HG02759 (cell line): ENCODE measurements at regions not wholly inside any gene's neighbourhood (a gene's known extent, or its start where the extent isn't known, plus 50 kb on each side); places are given as distances from the start of the nearest gene placed in this dataset.

ENCODE experiments used
- ATAC-seq: cut with Tn5 transposase; IDR thresholded peaks from one replicate; pipeline ENCODE4 v1.9.1; 2021; ENCODE audit warnings: mild to moderate bottlenecking, moderate library complexity; ENCODE audit not compliant: unreplicated experiment

DNA sequence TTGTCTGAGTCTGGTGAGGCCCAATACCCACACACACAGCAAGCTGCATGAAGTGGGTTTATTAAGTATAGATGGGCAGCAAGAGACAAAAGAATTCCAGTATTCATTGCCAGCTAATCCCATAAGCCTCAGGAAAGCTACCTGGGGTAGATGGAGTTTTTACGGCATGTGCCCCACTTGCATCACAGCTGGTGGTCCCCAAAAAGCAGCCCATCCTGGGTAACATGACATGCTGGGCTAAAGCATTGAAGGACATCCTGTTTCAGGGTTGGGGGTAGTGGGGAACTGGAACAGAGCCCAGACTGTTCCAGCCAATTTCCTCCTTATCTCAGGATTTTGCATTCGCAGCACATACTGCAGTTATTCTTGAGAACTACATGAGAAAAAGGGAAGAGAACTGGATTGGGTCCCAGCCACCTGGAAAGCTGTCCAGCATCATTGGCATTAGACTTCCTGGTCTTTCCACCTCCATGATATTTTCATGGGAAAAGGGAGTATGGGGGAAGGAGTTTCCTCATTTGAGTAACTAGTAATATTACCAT is 240.1 kb upstream of the MMADHC start:
- no peak for ATAC-seq

DNA sequence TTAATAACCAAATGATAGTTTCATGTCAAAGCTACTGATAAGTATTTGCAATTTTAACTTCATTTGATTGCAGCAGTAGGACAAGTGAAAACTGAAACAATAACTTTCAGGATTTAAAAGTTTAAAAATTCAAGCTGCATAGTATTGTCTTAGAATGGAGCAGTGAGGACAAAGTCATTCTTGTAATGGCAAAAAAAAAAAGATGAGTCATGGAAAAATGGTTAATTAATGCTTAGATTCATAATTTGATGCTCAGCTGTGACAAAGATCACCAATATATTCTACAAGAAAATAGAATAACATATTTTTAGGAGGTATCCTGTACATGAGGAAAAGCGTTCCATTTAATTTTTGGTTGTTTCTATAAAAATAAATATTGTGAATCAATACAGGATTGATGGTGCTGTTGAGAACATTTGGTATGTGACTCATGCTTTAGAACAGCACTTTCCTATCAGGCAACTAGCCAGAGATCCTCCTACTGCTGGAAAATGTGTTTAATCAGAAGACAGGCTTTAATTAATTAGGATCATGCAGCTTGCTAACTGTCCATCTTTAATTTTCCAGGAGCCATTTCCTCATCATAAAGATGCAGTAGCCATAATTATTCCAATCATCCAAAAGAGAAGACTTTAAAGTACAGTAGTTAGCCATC is 239.0 kb upstream of the MMADHC start:
- ATAC-seq = no peak

DNA sequence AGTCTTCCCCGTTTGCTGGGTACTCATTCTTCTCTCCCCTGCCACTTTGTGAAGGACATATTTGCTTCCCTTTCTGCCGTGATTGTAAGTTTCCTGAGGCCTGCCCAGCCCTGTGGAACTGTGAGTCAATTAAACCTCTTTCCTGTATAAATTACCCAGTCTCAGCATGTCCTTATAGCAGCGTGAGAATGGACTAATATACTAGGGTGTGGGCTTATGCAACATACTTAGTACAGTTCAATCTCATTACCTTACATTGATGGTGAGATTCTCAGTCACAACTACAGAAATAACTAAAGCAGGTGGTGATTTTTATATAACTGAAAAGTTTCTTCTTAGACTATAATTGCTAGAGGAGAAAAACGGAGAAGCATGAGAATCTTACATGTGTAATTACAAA is 237.9 kb upstream of the MMADHC start:
- ATAC-seq = no peak

DNA sequence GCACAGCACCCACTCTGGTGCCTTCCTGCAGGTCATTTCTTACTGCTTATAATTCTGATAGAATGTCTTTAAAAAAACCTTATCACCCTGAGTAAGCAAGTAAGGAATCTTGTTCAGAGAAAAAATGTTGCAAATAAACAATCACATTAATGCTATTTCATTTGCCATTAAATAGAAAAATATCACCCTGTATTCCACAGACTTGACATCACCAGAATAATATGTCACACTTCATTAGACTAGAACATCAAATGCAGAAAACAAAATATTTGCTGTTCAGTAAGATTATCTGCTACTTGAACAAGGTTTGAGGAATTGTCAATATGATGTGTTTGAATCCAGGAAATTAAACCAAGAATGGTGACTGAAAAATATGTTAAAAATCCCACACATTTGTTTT is 236.6 kb upstream of the MMADHC start:
- no peak for ATAC-seq

DNA sequence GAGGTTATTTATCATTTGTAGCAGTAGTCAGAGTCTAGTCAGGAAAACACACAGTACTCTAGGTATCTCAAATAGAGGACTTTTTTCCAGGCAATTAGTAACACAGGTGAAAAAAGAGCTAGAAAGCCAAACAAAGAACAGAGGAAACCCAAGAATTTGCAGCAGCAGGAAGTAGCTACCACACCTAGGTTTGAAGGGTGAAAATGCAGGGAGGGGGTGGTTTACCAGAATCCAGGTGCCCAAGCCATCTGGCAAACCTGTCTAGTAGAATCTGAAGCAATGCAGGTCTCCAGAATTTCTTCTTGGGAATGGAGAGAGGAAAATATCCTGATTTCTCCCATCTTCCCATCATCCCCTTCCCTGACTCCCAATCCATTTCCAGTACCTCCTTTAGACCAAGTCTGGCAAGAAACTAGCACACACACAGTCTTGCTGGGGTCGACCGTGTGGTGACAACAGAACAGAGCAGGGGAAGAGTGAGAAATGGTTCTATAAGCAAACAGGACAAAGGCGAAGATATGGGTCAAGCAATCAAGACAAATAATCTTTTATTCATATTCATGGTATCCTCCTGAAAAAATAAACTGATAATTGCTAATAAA is 231.9 kb upstream of the MMADHC start:
- no peak for ATAC-seq

DNA sequence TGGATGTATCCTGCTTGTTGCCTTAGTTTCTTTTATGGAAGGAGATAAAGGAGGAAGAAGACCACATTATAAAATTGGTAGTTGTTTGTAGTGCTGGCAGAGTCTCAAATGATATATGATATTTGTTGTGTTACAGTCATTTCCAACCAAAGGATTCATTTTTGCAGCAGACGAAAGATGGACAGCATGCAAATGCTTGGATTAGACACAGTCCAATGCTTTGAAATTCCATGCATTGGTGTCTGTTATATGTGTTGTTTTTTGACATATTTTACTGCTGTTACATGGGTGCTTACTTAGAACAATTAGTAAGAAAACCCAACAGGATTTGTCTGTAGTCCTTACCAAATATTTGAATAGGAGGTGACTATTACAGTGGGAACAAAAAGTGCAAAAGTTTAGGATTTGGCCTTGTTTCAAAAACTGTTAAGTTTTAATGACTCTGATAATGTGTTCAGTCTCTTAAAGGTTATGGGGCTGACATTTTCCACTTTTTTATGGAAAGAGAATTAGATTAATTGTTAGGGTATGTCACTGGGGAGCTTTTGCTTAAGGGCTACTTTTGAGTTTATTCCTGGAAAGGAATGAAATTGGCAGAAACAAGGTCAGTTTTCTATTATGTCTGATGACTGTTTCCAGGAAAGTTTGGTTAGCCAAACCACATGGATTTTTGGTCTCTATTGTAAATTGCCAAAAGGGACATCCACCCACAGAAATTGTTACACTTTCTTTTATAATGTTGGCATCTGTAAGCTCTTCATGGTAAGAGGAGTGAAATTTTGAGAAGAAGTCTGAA is 229.4 kb upstream of the MMADHC start:
- no peak for ATAC-seq

DNA sequence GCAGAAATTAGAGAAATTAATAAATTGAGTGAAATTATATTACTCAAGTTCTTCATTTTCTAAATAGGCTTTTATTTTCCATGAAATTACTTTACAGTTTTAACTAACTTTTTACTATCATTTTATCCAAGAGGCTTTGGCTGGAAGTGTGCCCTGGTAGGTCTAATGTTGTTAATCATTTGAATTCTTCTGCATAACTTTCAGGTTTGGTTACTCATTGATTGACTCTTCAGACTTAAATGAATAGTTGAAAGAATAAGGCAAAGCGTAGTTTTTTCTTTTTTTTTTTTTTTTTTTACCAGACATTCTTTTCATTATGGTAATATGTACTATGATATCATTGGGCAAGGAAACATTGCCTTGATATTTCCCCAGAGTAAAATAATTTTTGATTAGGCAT is 228.4 kb upstream of the MMADHC start:
- no peak for ATAC-seq

DNA sequence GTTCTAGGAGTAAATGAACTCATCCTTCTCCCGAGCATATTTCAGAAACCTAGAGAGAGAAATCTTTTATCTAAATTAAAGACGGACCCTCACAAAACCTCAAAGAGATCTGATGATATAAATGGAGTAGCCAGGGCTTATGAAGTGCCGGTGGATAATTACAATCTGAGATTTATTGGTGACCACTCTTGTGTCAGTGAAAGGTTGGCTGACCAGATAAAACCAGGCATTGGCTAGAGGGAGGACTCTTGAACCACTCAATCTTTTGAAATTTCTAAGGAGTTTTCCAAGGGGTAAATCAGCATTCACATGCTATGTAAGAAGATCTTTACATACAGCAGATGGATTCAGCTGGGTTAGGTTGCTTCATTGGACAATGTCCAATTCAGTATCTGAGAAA is 227.3 kb upstream of the MMADHC start:
- no peak for ATAC-seq

DNA sequence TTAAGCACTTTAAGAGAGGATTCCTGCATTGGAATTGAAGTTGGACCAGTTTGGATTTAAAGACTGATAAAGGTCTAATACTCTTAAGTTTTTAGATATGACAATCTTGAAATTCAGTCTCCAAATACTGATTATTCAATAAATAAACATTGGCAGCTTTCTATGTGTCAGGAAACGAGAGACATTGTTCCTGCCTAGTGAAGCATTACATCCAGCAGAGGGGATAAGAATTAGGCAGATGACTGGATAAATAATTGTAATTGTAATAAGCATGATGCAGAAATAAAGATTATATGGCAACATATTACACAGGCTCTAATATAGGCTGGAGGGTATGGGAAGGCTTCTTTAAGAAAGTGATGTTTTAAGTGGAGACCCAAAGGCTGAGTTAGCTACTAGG is 226.5 kb upstream of the MMADHC start:
- no peak for ATAC-seq

DNA sequence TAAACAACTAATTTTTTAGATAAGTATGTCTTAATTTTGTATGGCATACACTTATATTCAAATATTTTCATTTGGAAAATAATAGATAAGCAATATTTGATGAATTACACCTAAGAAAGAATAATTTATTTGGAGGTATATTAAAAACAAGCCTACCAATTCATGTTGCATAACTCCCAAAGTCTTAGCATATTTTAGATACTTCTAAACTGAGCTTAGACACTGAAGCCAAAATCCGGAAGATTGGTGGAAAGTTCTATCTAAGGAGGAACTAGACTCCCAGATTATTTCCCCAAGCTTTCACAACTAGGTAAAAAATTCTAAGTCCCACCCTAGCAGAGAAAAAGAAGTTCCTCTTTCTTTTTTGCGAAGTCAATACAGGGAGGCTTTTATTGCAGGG is 221.0 kb upstream of the MMADHC start:
- no peak for ATAC-seq

DNA sequence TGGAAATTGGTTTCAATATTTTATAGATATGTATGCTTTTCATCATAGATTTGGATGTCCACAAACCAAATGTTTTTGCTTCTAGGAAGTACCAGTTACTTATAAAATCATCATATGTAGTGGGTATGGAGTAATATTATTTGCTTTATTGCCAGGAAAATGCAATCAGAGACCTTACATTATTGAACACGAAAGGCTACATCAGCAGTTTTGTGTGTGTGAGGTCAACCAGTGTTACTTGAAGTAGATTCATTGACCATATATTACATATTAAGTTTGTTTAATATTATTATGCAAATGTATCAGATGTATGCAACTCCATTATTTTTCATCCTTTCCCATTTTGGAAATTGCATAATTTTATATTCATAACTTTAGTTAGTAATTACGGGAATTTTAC is 219.1 kb upstream of the MMADHC start:
- ATAC-seq = no peak

DNA sequence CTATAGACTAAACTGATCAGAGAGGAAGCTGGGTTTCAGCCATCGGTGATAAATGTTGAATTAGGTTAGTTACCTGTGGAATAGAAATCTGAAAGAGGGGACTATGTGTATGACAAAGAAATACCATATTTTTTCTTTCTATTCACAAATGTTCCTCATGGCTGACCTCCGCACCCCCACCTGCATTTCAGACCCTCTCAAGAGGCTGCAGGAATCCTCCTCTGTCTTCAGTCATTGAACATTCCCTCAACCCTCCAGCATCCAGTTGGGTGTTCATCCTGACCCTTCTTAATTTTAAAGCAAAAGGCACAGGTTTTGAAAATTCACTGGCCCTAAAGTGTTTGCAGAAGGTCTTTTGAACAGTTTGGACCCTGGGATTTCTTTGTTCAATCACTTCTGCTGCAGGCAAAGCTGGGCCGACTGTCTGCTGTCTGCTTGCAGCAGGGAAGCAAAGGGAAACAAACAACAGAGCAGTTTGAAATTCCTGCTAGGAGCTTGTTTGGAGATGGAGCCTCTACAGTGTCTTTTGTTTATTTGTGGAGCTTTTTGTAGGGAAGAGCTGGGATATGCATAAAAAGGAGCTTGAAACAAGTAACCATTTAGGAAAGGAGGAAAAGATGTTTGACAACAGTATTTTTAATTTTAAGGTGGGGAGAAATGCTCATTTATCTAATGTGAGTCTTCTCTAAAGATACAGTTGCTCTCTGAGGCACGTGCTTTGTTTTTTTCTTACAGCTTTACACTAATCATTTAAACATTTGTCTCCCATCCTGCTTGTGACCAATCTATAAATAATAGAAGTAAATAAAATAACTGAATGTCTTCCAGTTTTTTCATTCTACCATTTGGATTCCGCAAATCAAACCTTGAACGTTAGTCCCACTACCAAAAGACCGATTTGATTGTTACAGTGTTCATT is 213.3 kb upstream of the MMADHC start:
- ATAC-seq = no peak

DNA sequence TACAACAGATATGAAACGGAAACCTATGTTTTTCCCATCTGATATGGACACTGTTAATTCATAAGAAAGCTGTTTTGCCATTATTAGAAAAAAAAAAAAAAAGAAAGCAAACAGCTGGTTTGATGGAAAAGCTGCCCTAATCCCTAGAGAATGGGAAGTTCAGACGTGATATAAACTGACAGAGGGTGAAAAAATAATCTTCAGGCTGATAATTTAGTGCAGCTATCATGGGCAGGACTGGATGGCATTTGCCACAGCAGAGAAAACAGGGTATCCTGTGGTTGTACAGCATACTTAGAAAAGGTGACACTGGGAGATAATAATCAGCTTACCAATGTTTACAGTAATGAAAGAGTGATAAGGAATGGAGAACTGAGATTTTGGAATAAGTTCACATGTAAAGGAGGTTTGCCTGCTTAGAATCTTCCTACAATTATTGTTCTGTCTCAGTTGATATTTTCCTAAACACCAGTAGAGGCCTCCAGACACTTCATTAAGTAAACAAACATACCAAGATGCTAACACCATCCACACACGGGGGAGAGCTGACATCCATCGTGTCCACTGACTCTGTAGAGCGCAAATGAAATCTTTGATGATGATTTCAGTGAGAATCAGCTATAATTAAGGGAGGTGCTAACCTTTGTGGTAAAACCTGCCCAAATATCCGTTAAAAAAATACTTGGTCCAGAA is 211.6 kb upstream of the MMADHC start:
- ATAC-seq = no peak

DNA sequence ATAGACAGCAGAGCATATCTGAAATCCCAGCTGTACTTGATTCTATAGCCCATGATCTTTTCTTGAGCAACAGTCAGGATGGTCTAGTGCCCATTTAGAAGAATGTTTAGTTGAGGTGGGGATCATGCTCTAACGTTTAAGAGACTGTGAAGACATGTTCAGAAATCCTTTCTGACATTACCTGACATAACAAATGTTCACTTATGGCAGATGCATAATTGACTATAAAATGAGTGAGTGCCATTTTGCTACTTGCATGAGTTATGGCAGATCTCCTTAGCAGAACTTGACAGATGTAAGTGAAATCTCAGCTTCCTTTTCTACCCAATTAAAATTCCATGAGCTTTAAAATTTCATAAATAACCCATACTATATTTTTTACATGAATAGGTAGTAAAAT is 209.5 kb upstream of the MMADHC start:
- no peak for ATAC-seq

DNA sequence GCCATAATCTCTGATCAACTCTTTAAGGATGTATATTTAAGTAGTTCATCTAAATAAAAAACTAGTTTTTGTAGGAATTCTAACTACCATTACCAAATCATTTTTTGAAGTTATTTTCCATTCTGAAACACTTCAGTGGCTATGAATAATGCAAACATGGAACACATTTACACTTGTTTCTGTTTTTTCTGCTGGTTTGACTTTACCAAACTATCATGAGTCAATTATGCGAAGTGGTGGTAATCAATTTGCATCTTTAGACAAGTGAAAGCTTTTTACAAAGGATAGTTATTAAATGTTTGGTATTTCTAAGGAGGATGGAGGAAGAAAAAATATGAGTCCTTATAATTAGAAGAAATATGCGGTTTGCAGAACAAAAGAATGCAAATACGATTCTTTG is 202.0 kb upstream of the MMADHC start:
- ATAC-seq = no peak

DNA sequence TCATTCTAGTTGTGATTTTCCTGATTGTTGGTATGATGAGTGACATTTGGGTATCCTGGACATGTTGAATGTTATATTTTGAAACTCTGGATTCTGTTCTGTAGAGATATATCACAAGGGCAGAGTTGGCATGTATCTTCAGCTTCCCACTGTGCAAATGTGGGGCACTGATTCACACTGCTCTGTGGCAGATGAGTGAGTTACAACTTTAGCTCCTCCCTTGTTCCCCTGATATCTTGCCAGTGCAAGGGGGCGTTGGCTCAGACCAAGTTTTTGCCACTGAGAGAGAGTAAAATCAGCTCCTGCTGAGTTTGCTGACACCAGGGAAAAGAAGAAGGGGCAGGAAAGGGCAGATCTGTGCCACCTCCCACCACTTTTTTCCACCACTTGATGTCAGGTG is 199.6 kb upstream of the MMADHC start:
- no peak for ATAC-seq

DNA sequence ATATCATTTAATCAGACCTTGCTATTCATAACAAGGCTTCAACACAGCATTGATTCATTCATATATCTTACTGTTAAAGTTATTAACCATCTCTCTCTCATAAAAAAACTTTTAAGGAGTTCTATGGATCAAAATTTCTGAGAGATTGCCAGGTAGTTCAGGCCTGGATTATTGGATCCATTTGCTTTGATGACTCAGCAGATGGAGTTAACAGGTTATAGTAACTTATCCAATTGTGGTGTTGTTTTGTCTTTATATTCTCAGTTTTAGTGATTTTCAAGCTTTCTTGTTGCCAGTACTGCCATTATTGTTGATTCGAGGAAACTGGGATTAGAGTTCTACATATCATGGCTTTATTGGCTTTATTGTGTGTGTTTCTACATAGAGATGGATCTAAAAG is 195.7 kb upstream of the MMADHC start:
- no peak for ATAC-seq

DNA sequence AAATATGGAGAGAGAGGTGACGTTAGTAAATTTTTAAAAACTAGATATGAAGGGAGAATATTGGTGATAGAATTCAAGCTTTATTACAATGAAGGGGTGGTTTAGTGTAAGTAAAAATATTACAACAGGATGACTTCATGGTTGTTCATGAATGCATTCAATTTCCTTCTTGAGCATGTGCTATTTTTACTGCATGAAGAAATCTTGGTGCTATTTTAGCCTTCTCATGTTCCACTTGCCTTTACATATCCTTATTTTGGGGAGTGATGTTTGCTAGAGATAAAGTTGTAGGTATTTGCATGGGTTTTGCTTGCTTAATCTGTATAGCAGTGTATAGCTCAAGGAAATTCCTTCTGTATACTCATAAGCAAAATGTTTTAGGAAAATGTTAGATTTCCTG is 195.0 kb upstream of the MMADHC start:
- ATAC-seq = no peak

DNA sequence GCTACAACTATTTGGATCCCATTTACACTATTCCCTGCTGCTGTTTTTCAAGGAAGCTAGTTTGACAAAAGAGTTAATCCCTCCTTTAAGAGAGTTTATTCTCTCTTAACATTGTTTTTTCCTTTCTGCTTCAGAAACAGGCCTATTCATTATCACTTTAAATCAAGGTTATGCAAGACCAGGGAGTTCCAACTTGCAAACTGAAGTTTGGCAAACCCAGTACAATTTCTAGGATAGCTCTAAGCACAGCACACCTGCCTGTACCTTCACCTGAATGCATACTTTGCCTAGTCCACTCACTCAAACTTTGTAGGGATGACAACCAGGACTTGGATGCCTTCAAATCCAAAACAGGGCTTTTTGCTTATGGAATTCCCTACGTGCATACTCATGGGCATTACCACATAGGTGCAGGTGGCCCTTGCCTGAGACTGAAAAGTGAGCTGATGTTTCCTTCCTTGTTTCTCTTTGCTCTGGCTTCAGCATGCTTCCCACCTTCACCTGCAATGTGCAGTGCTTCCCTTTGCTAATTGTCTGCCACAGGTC is 193.8 kb upstream of the MMADHC start:
- ATAC-seq = no peak

DNA sequence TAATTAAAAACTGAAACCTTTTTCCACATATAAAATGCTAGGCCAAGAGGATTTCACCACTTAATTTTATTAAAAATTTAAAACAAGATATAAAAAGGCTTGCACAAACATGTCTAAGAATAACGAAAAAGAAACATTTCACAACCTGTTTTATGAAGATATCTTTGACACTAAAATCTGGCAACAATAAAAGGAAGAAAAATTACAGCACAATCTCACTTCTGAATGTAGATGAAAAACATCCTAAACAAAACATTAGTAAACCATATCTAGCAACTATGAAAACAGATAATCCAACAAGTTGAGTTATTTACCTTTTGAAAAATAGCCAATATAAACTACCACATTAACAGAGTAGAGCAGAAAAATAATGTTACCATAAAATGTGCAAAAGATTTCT is 185.4 kb upstream of the MMADHC start:
- no peak for ATAC-seq
